Spleen (tissue), 7 donors: ENCODE measurements at regions not wholly inside any gene's neighbourhood (a gene's known extent, or its start where the extent isn't known, plus 50 kb on each side); places are given as distances from the start of the nearest gene placed in this dataset.

Source experiments
- CTCF ChIP-seq, 11 experiments: fragments of 200-600 bp in 7 of 11; fragments of 450-650 bp in 4 of 11; sonication (generic) in 4 of 11; IDR thresholded peaks in 8 of 11; conservative IDR thresholded peaks in 3 of 11; 1 replicate in 7 of 11; 2 replicates in 4 of 11; pipeline versions ENCODE4 v1.4.0 to v1.8.0; 2016 to 2021; ENCODE audit warnings: antibody characterized with exemption in 11 of 11, inconsistent platforms in 4 of 11, mild to moderate bottlenecking in 1 of 11
- POLR2A ChIP-seq, 3 donors: fragments of 450-650 bp; IDR thresholded peaks; one replicate each; pipeline ENCODE4 v1.5.1; 2017; ENCODE audit warnings: antibody characterized with exemption in 3 of 3, mild to moderate bottlenecking in 1 of 3
- POLR2AphosphoS5 ChIP-seq, 3 donors: sonication (generic); formaldehyde crosslinking; IDR thresholded peaks; one replicate each; pipeline ENCODE4 v1.5.1; 2017; ENCODE audit warnings: antibody characterized with exemption in 3 of 3
- donor health status: DM: no; HTN: no; CAD: no; lungs with moderate emphysema.
- donor health status: DM: no; HTN: no; CAD: no.
- donor health status: DM: no; HTN: no; CAD: no.

- TF ChIP-seq CTCF (IDR thresholded peaks at IDR 0.05 in 8 of 11, conservative IDR thresholded peaks at IDR 0.05 in 3 of 11): no peak
- TF ChIP-seq POLR2A (IDR thresholded peaks at IDR 0.05): no peak
- no peak for TF ChIP-seq POLR2AphosphoS5 (IDR thresholded peaks at IDR 0.05)
Observed at GRCh38 chr11:93942176-93942575, 79.0 kb upstream of the HEPHL1 start.
